ENCODE measurements at regions not wholly inside any gene's neighbourhood (a gene's known extent, or its start where the extent isn't known, plus 50 kb on each side); places are given as distances from the start of the nearest gene placed in this dataset.

DNA sequence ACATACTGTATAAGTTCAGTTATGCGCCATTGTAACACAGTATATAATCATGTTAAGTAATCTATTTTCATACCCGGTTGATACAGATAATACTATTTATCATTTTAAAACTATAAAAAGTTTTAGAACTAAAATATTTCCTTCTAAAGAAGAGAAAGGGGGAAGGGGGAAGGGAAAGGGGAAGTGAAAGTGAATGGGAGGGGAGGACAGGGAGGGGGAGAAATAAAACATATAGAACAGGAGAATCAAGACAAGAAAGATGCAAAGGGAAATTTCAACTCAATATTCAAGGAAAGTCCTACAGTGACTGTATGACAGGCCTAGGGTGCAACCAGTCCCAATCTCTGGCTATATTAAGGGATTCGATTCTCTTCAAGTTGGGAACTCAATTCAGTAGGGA lies 1278.8 kb downstream of the MAT2B start:
- H3K27ac ChIP-seq (ENCODE audit: low read depth, low read length): no peak overlapping the region
- H3K9me3 ChIP-seq (ENCODE audit: control insufficient read depth in 3 of 3, low read length in 3 of 3): no peaks in the 10 kb centered on the region
- H3K9ac ChIP-seq (ENCODE audit: low read depth in 1 of 3, low read length in 3 of 3): no peak overlapping the region
- H3K4me1 ChIP-seq (ENCODE audit: control insufficient read depth in 3 of 3, insufficient read depth in 3 of 3, low read length in 3 of 3): no peaks in the 10 kb centered on the region
- no peak overlapping the region for H3K4me3 ChIP-seq (ENCODE audit: low read length in 3 of 3)
- no peaks in the 10 kb centered on the region for H3K36me3 ChIP-seq (ENCODE audit: control insufficient read depth in 3 of 3, insufficient read depth in 3 of 3, low read length in 3 of 3)
- no peaks in the 10 kb centered on the region for H3K27me3 ChIP-seq (ENCODE audit: control insufficient read depth in 3 of 3, insufficient read depth in 3 of 3, low read length in 3 of 3)

GRCh38 chr5:164798110-164798509 lies 1292.7 kb downstream of the MAT2B start:
- Histone ChIP-seq H3K27me3 (ENCODE audit: control insufficient read depth in 3 of 3, insufficient read depth in 3 of 3, low read length in 3 of 3) (no peaks in the 10 kb centered on the region), H3K36me3 (ENCODE audit: control insufficient read depth in 3 of 3, insufficient read depth in 3 of 3, low read length in 3 of 3) (no peaks in the 10 kb centered on the region), H3K9me3 (ENCODE audit: control insufficient read depth in 3 of 3, low read length in 3 of 3) (no peaks in the 10 kb centered on the region), H3K9ac (ENCODE audit: low read depth in 1 of 3, low read length in 3 of 3) (no peak overlapping the region), H3K27ac (ENCODE audit: low read depth, low read length) (no peak overlapping the region), H3K4me1 (ENCODE audit: control insufficient read depth in 3 of 3, insufficient read depth in 3 of 3, low read length in 3 of 3) (no peaks in the 10 kb centered on the region), H3K4me3 (ENCODE audit: low read length in 3 of 3) (no peak overlapping the region)

DNA sequence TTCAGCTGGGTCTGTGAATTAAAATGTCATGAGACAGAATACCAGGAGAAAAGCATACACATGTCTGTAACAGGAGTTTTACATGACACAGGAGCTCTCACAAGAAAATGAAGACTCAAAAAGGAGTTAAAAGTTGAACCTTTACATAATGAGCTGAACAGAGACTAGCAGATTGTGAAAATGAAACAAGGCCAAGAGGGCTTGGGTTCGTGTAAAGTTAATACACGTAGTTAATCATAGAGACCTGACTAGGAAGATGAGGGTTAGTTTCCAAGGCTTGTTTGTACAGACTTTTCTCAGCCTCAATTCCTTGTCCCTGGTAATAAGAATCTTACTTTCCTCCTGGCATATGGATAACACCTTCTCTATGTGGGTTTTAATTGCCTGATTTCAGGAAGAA lies 1294.0 kb downstream of the MAT2B start:
- Histone ChIP-seq H3K4me3 (ENCODE audit: low read length in 3 of 3) (no peak overlapping the region), H3K27me3 (ENCODE audit: control insufficient read depth in 3 of 3, insufficient read depth in 3 of 3, low read length in 3 of 3) (no peaks in the 10 kb centered on the region), H3K4me1 (ENCODE audit: control insufficient read depth in 3 of 3, insufficient read depth in 3 of 3, low read length in 3 of 3) (no peaks in the 10 kb centered on the region), H3K9me3 (ENCODE audit: control insufficient read depth in 3 of 3, low read length in 3 of 3) (no peaks in the 10 kb centered on the region), H3K27ac (ENCODE audit: low read depth, low read length) (no peak overlapping the region), H3K9ac (ENCODE audit: low read depth in 1 of 3, low read length in 3 of 3) (no peak overlapping the region), H3K36me3 (ENCODE audit: control insufficient read depth in 3 of 3, insufficient read depth in 3 of 3, low read length in 3 of 3) (no peaks in the 10 kb centered on the region)

GRCh38 chr5:164801910-164802309 lies 1296.5 kb downstream of the MAT2B start:
- Histone ChIP-seq H3K36me3 (ENCODE audit: control insufficient read depth in 3 of 3, insufficient read depth in 3 of 3, low read length in 3 of 3) (no peaks in the 10 kb centered on the region), H3K27ac (ENCODE audit: low read depth, low read length) (no peak overlapping the region), H3K4me3 (ENCODE audit: low read length in 3 of 3) (no peak overlapping the region), H3K9ac (ENCODE audit: low read depth in 1 of 3, low read length in 3 of 3) (no peak overlapping the region), H3K9me3 (ENCODE audit: control insufficient read depth in 3 of 3, low read length in 3 of 3) (no peaks in the 10 kb centered on the region), H3K27me3 (ENCODE audit: control insufficient read depth in 3 of 3, insufficient read depth in 3 of 3, low read length in 3 of 3) (no peaks in the 10 kb centered on the region), H3K4me1 (ENCODE audit: control insufficient read depth in 3 of 3, insufficient read depth in 3 of 3, low read length in 3 of 3) (no peaks in the 10 kb centered on the region)

- Histone ChIP-seq H3K9ac (ENCODE audit: low read depth in 1 of 3, low read length in 3 of 3) (no peak overlapping the region), H3K36me3 (ENCODE audit: control insufficient read depth in 3 of 3, insufficient read depth in 3 of 3, low read length in 3 of 3) (no peaks in the 10 kb centered on the region), H3K27ac (ENCODE audit: low read depth, low read length) (no peak overlapping the region), H3K4me1 (ENCODE audit: control insufficient read depth in 3 of 3, insufficient read depth in 3 of 3, low read length in 3 of 3) (no peaks in the 10 kb centered on the region), H3K9me3 (ENCODE audit: control insufficient read depth in 3 of 3, low read length in 3 of 3) (no peaks in the 10 kb centered on the region), H3K4me3 (ENCODE audit: low read length in 3 of 3) (no peak overlapping the region), H3K27me3 (ENCODE audit: control insufficient read depth in 3 of 3, insufficient read depth in 3 of 3, low read length in 3 of 3) (no peaks in the 10 kb centered on the region)
These were observed 1304.4 kb downstream of the MAT2B start for GRCh38 chr5:164809821-164810220.

- no peaks in the 10 kb centered on the region for H3K36me3 ChIP-seq (ENCODE audit: control insufficient read depth in 3 of 3, insufficient read depth in 3 of 3, low read length in 3 of 3)
- H3K9ac ChIP-seq (ENCODE audit: low read depth in 1 of 3, low read length in 3 of 3): no peak overlapping the region
- H3K9me3 ChIP-seq (ENCODE audit: control insufficient read depth in 3 of 3, low read length in 3 of 3): no peaks in the 10 kb centered on the region
- no peaks in the 10 kb centered on the region for H3K27me3 ChIP-seq (ENCODE audit: control insufficient read depth in 3 of 3, insufficient read depth in 3 of 3, low read length in 3 of 3)
- no peaks in the 10 kb centered on the region for H3K4me1 ChIP-seq (ENCODE audit: control insufficient read depth in 3 of 3, insufficient read depth in 3 of 3, low read length in 3 of 3)
- no peak overlapping the region for H3K4me3 ChIP-seq (ENCODE audit: low read length in 3 of 3)
- H3K27ac ChIP-seq (ENCODE audit: low read depth, low read length): no peak overlapping the region
These were observed 1313.0 kb downstream of the MAT2B start for GRCh38 chr5:164818445-164818844.

- no peaks in the 10 kb centered on the region for H3K36me3 ChIP-seq (ENCODE audit: control insufficient read depth in 3 of 3, insufficient read depth in 3 of 3, low read length in 3 of 3)
- H3K4me1 ChIP-seq (ENCODE audit: control insufficient read depth in 3 of 3, insufficient read depth in 3 of 3, low read length in 3 of 3): no peaks in the 10 kb centered on the region
- H3K4me3 ChIP-seq (ENCODE audit: low read length in 3 of 3): no peak overlapping the region
- H3K9me3 ChIP-seq (ENCODE audit: control insufficient read depth in 3 of 3, low read length in 3 of 3): no peaks in the 10 kb centered on the region
- no peaks in the 10 kb centered on the region for H3K27me3 ChIP-seq (ENCODE audit: control insufficient read depth in 3 of 3, insufficient read depth in 3 of 3, low read length in 3 of 3)
- no peak overlapping the region for H3K9ac ChIP-seq (ENCODE audit: low read depth in 1 of 3, low read length in 3 of 3)
- H3K27ac ChIP-seq (ENCODE audit: low read depth, low read length): no peak overlapping the region
These were observed 1319.3 kb downstream of the MAT2B start for GRCh38 chr5:164824671-164825070.

DNA sequence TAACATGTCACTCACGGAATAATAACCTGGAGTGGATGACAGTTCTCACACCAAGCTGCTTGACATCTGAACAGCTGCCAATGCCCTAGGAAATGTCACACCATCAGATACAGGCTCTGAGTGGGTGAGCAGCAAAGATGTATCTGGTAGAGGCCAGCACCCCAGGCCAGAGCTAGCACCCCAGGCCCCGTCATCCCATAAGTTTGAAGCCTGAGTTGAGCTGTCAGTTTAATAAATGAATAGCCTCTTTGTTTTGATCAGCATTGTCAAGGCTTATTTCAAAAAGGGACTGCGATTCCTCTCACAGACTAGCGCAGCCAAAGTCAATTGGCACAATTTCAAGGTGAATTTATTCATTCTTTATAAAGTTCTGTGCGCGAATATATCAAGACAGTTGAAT lies 1327.1 kb downstream of the MAT2B start:
- Histone ChIP-seq H3K27ac (ENCODE audit: low read depth, low read length) (no peak overlapping the region), H3K27me3 (ENCODE audit: control insufficient read depth in 3 of 3, insufficient read depth in 3 of 3, low read length in 3 of 3) (no peaks in the 10 kb centered on the region), H3K4me1 (ENCODE audit: control insufficient read depth in 3 of 3, insufficient read depth in 3 of 3, low read length in 3 of 3) (no peaks in the 10 kb centered on the region), H3K4me3 (ENCODE audit: low read length in 3 of 3) (no peak overlapping the region), H3K9me3 (ENCODE audit: control insufficient read depth in 3 of 3, low read length in 3 of 3) (no peaks in the 10 kb centered on the region), H3K9ac (ENCODE audit: low read depth in 1 of 3, low read length in 3 of 3) (no peak overlapping the region), H3K36me3 (ENCODE audit: control insufficient read depth in 3 of 3, insufficient read depth in 3 of 3, low read length in 3 of 3) (no peaks in the 10 kb centered on the region)

GRCh38 chr5:164844348-164844747 lies 1338.9 kb downstream of the MAT2B start:
- Histone ChIP-seq H3K27ac (ENCODE audit: low read depth, low read length) (no peak overlapping the region), H3K4me1 (ENCODE audit: control insufficient read depth in 3 of 3, insufficient read depth in 3 of 3, low read length in 3 of 3) (no peaks in the 10 kb centered on the region), H3K4me3 (ENCODE audit: low read length in 3 of 3) (no peak overlapping the region), H3K27me3 (ENCODE audit: control insufficient read depth in 3 of 3, insufficient read depth in 3 of 3, low read length in 3 of 3) (no peaks in the 10 kb centered on the region), H3K36me3 (ENCODE audit: control insufficient read depth in 3 of 3, insufficient read depth in 3 of 3, low read length in 3 of 3) (no peaks in the 10 kb centered on the region), H3K9ac (ENCODE audit: low read depth in 1 of 3, low read length in 3 of 3) (no peak overlapping the region), H3K9me3 (ENCODE audit: control insufficient read depth in 3 of 3, low read length in 3 of 3) (peaks cover 0 to 2% (median 0%) of the 10 kb centered on the region in 3 donors)

GRCh38 chr5:164860896-164861295 lies 1355.5 kb downstream of the MAT2B start:
- Histone ChIP-seq H3K9me3 (ENCODE audit: control insufficient read depth in 3 of 3, low read length in 3 of 3) (no peaks in the 10 kb centered on the region), H3K4me3 (ENCODE audit: low read length in 3 of 3) (no peak overlapping the region), H3K36me3 (ENCODE audit: control insufficient read depth in 3 of 3, insufficient read depth in 3 of 3, low read length in 3 of 3) (no peaks in the 10 kb centered on the region), H3K9ac (ENCODE audit: low read depth in 1 of 3, low read length in 3 of 3) (no peak overlapping the region), H3K27me3 (ENCODE audit: control insufficient read depth in 3 of 3, insufficient read depth in 3 of 3, low read length in 3 of 3) (no peaks in the 10 kb centered on the region), H3K27ac (ENCODE audit: low read depth, low read length) (no peak overlapping the region), H3K4me1 (ENCODE audit: control insufficient read depth in 3 of 3, insufficient read depth in 3 of 3, low read length in 3 of 3) (no peaks in the 10 kb centered on the region)

- Histone ChIP-seq H3K27me3 (ENCODE audit: control insufficient read depth in 3 of 3, insufficient read depth in 3 of 3, low read length in 3 of 3) (no peaks in the 10 kb centered on the region), H3K27ac (ENCODE audit: low read depth, low read length) (no peak overlapping the region), H3K9ac (ENCODE audit: low read depth in 1 of 3, low read length in 3 of 3) (no peak overlapping the region), H3K4me3 (ENCODE audit: low read length in 3 of 3) (no peak overlapping the region), H3K36me3 (ENCODE audit: control insufficient read depth in 3 of 3, insufficient read depth in 3 of 3, low read length in 3 of 3) (no peaks in the 10 kb centered on the region), H3K4me1 (ENCODE audit: control insufficient read depth in 3 of 3, insufficient read depth in 3 of 3, low read length in 3 of 3) (no peaks in the 10 kb centered on the region), H3K9me3 (ENCODE audit: control insufficient read depth in 3 of 3, low read length in 3 of 3) (no peaks in the 10 kb centered on the region)
These were observed 1356.2 kb downstream of the MAT2B start for GRCh38 chr5:164861610-164862009.

Data from skeletal muscle tissue (tissue), 3 donors.